SU-DHL-6 (cell line): ENCODE measurements at regions not wholly inside any gene's neighbourhood (a gene's known extent, or its start where the extent isn't known, plus 50 kb on each side); places are given as distances from the start of the nearest gene placed in this dataset.

Source experiments
- EZH2phosphoT487 ChIP-seq: fragments of 200-600 bp; sonication (generic), shearing (Covaris generic); conservative IDR thresholded peaks from 2 replicates; pipeline ENCODE4 v1.6.1; 2018; ENCODE audit warnings: mild to moderate bottlenecking, antibody characterized with exemption, low read length, moderate library complexity, mixed read lengths
- TF ChIP-seq, protein P1 (sequence below): fragments of 200-600 bp; sonication (generic); IDR thresholded peaks from one replicate; pipeline ENCODE4 v1.5.1; 2017; ENCODE audit warnings: antibody characterized with exemption, mild to moderate bottlenecking, low read length, moderate library complexity; ENCODE audit not compliant: insufficient read depth, poor library complexity, severe bottlenecking

DNA sequence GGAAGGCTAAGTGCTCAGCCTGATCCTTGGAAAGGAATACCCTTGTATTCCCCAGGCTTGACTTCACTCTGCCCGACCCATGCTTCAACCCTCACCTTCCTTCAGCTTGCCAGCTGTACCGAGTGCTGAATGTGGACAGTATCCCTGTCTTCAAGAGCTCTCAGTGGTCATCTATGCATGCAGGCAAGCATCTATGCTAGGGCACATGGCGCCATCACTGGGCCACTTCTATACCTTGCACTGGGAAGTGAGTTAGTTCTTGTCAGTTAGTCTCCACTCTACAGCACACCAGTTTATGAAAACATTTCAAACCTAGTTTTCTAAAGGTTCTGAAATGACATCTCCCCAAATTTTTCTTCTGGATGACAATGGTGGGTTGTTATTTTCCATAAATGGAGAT is 82.0 kb upstream of the MYRIP start:
- TF ChIP-seq, protein P1, sequence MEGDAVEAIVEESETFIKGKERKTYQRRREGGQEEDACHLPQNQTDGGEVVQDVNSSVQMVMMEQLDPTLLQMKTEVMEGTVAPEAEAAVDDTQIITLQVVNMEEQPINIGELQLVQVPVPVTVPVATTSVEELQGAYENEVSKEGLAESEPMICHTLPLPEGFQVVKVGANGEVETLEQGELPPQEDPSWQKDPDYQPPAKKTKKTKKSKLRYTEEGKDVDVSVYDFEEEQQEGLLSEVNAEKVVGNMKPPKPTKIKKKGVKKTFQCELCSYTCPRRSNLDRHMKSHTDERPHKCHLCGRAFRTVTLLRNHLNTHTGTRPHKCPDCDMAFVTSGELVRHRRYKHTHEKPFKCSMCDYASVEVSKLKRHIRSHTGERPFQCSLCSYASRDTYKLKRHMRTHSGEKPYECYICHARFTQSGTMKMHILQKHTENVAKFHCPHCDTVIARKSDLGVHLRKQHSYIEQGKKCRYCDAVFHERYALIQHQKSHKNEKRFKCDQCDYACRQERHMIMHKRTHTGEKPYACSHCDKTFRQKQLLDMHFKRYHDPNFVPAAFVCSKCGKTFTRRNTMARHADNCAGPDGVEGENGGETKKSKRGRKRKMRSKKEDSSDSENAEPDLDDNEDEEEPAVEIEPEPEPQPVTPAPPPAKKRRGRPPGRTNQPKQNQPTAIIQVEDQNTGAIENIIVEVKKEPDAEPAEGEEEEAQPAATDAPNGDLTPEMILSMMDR, result no peak
- TF ChIP-seq EZH2phosphoT487, result no peak
